Muscle of arm (tissue), 1 donor: ENCODE measurements at regions not wholly inside any gene's neighbourhood (a gene's known extent, or its start where the extent isn't known, plus 50 kb on each side); places are given as distances from the start of the nearest gene placed in this dataset.
"Not testable (repeated sequence)": the region's sequence is repeated elsewhere in the genome, so short reads cannot be mapped to it uniquely, and the experiment has no call there.

ENCODE experiments used
- DNase-seq: peaks from one replicate; pipeline ENCODE4 v3.0.0-alpha.2; 2013

DNA sequence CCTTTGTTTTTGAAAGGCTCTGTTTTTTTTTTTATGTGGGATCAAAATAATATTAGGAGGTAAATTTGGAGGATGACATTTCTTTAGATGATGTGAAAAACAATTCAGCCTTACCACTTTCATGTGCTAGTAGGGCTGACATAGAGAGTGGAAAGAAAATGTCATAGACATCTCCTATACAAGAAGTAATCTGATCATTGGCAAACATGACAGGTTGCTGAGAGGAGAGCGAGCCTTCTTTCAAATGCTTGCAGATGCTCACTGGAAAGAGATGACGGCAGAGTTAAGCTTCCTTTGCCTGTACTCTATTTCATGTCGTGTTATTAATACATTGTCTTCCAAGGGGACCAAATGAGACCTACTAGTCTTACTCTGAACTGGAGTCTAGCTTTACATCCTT lies 160.1 kb upstream of the DAP start:
- DNase-seq: peak; percentile 11

DNA sequence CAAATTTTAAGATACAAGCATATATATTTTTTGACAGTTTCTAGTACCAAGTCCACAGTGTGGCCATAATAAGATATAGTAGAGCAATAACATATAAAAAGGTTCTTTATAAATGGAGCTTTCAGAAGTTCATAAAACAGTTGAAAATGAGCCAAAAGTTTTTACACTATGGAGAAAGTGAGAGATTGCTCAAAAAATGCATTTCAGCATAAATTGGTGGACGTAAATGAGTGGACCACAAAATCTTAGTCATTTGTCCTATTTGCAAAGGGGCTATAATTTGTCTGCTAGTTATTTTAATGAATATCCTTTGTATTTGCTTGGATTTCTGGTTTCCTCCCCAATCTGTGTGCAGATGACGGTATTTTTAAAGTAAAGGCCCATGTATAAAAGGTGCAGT lies 159.4 kb upstream of the DAP start:
- no peak for DNase-seq

DNA sequence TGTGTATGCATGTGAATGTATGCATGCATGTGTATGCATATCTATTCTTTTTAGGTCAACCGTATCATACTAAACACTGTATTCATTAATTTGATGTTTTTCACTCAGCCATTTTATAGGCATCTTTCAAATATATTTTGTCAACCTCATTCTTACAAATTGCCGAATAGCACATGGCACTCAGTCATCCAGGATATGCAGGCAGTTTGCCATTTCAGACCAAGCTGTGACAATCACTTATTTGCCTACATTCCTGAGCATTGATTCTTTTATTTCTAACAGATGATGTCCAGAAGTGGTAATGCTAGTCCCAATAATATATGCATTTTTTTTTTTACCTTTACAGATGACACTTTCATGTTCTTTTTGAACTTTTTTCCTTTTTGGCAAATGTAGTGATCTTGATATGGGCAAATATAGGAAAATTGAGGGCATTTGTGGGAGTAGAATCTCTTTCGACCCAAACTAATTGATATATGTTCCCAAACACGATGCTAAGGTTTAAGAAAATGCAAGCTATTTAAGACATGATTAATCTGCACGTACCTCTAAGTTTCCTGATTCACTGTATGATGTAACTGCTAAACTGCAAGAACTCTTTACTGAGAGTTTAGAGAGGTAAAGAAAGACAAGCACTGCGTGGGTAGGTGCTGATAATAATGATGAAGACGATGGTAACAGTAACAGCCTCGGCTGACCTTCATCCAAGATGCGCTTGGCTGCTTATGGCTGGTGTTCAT lies 153.9 kb upstream of the DAP start:
- no peak for DNase-seq

DNA sequence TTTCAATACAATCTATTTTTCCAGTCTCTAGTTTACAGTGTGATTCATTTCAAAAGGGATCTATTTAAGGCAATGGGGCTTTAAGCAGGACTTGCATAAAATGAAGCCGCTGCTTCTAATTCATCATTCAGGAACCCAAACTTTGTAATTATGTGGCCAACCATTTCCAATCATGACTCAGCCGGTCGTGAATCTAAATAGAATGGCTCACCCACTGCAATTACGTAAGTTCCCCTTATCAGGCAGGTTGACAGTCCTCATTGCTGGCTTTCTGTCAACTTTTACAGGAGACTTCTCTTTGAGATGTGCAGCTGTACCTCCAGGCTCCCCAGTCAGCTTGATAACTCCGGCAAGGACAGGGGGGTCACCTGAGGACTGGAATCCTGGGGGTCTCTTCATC lies 152.8 kb upstream of the DAP start:
- no peak for DNase-seq

DNA sequence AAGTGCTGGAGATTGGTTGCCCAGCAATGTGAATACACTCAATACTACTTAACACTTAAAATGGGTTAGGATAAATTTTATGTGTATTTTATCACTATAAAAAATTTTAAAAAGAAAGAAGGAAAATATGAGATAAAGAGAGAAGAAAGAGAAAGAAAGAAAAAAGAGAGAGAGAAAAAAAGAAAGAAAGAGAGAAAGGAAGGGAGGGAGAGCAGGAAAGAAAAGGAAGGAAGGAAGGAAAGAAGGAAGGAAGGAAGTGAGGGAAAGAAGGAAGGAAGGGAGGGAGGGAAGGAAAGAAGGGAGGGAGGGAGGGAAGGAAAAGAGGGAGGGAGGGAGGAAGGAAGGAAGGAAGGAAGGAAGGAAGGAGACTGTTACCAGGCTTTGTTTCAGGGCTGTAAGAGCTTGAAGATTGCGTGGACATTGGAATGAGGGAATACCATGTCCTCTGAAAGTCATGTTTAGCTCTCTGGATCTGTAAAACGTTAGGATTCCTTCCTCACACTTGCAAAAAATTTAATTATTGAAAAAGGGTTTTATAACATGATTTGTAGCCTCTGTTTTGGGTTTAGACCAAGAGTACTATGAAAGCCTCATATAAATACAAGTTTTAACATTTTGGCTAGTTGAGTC lies 152.3 kb upstream of the DAP start:
- no peak for DNase-seq

DNA sequence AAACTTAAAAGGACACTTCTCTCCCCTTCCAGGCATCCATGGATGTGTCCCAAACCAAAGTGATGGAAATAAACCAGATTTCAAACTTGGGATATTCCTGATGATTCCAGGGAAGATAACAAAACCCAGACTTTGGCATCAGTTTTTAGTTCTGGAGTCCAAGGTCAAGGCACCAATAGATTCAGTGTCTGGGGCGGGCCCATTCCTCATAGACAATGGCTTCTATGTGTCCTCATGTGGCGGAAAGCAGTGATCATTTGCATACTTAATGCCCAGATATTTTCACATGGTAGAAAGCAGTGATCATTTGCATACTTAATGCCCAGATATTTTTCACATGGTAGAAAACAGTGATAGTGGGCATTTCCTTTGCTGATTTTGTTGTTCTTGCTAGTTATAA lies 151.4 kb upstream of the DAP start:
- no peak for DNase-seq

DNA sequence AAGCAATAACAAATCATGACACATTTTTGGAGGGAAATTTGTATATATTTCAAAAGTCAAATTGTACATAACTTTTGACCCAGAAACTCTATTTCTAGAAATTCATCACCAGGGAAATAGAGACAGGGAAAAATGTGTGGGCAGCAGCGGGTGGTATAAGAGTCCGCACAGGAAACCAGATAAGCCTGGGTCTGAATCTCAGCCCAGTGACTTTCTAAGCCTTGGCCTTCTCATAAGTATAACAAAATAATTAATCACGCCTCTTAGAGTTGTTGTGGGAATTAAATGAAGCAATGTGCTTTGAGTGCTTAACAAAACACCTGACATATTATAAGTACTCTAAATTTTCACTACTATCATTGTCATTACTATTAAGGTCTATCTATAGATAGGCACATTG lies 149.2 kb upstream of the DAP start:
- DNase-seq: no peak

DNA sequence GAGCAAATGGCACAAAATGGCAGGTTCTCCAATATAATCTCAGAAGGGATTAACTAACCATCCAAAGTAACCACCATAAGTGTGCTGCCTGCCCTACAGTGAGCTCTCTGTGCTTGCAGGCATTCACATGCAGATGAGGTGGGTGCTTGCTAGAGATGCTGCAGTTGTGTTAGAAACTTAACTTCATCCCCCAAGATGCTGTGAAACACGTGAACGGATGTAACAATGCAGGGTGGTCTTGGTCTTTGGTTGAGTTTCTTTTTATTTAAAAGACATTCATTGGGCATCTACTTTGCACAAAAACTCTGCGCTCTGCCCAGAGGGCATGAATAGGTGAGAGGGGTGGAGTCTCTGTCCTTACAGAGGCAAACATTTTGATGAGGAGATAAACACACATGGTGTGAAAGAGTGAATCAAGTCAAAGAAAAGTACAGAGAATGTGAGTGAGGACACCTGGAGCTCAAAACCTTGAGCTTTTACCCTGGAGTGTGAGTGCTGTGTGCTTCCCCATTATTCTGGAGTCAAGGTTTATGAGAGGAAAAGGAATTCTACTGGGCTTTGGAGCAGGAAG lies 143.9 kb upstream of the DAP start:
- no peak for DNase-seq

DNA sequence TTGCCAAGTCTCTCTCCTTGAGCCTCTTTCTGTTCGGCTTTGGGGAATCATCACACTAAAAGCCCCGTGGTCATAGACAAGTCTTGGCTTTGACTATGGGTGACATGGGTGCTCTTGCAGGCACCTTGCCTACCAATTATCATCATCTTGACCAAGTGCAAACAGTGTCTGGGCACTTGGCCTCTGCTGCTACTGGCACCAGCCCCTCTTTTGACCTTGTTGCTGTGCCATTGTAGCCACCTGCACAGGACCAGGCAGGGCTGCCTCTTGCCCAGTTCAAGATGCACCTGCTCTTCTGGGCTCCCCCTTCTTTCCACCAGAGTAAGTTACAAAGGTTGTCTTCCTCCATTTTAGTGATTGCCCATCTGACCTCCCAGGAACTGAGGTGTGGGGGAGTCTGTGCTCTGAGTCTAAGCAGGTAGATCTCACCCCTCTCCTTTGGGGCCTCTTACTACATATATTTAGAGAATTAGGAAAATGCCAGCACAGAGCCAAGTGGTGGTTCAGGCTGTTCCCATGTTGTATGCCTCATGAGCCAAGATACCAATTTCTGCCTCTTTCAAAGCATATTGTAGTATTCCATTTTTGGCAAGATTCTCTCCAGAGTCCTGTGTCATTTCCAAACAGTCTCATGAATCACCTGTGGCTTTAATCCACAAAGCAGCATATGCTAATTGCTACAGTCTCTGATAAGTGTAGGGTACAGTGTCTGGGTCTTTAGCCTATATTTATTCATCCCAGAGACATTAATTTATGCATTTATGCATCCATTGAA lies 142.9 kb upstream of the DAP start:
- no peak for DNase-seq

DNA sequence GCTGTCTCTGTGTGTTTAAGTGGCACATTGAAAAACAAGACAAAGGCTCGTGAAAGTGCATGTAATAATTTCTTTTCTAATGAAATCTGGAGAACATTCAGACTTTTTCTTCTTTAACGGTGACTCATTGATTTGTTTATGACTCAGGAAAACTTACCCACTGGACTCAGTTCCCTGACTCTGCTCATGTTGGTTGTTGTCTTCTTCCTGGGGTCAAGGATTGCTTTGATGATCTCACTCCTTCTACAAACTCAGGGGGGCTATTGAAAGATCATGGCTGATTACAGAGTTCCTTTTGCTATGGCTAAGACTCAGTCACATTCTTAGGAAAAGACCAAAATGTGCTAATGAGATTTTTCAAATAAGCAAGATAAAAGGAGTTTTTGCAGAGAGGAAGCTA lies 141.1 kb upstream of the DAP start:
- DNase-seq: no peak

DNA sequence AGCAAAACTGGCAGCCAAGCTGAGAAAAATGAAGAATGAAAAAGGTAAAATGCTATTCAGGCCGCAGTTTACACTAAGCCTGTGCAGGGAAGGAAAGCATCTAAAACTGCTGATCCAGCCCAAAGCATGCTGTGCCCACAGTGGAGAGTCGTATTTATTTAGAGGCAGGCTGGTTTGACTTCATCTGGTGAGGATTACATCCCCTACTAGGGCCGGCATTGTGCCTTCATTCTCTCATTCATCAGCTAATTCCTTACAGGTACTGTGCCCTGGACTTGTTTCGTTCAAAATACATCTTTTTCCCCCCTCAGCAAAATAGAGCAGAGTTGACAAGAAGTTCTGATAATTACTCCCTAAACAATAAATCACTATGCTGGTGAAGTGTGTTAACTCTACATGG lies 137.5 kb upstream of the DAP start:
- no peak for DNase-seq

DNA sequence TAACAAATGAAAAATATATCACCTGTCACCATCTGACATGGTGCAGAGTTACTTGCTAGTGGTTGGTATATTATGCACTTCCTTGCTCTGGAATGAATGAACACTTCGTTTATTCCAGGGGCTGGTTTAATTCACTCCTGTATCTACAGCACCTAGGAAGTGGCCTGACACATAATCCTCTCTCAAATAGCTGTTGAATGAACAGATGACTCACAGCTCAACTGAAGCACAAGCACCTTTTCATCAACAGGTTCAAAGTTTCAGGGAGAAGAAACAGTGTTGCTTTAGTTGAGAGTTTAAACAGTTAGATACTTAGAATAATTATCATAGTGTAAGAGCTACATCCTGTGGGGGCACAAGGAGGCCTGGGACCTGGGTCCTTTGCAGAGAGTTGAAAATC lies 135.0 kb upstream of the DAP start:
- no peak for DNase-seq

DNA sequence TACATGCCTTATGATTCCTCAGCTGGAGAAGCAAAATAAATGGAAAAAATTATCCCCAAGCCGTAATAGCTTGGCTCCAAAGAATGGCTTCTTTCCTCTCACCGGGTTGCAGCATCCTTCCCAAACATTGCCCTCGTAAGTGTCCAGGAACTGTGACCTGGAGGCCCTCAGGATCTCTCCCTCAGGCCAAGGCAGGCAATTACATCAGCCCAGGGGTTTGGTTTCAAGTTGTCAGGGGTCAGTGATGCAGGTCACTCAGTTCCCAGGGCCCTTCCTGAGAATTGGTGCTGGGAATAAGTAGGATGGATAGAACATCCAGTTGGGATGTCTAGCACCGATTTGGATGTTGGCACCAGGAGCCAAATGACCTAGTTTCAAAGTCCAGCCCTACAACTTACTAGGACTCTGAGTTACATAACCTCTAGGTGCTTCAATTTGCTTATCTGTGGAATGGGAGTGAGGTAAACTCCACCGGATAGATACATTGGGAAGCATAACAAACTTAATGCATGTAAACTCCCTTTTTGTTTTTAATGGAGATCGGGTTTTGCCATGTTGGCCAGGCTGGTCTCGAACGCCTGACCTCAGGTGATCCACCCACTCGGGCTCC lies 133.5 kb upstream of the DAP start:
- DNase-seq: no peak

DNA sequence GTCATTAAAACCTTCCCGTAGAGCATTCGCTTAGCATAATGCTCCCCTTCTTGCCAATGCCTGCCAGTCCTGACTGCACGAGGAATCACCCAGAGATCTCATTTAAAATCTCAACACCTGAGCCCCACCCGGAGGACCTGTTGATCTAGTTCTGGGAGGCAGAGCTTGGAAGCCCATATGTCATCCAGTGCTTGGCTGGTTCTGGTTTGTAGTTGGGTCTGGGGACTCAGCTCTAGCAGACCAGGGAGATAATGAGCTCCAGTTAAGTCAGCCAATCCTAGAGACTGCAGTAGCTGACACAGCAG lies 131.8 kb upstream of the DAP start:
- DNase-seq: no peak

DNA sequence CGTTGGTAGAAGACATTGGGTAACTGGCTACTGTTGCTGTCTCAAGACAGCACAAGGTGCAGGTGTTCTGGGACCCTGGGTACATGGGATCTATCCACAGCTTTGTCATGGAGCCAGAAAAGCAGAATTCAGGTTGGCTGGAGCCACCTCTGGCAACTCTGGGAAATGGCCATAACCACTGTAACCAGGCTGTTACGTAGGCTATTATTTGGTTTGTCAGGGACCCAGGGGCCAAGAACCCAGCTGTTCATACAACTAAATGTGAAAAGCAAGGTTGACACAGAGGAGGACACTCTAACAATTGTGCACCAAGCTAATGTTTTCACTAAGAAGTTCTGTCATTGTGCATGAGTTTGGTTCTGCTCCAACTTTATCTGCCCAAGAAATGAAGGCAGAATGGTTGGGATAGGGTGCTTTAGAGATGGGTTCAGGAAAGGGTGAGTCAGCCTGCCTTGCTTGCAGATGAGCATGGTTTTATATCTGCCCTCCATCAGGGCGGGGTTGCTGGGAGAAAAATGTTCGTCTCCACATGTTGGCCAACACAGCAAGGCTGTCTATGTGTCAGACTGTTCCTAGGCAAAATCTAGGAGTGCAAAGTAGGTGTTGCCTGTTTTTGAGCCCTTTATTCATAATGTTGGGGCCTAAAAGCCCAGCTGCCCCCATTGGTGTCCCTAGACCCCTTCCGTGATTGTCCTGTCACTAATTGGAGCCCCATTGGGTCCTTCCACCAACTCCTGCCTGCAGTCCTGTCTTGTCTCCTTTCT lies 131.3 kb upstream of the DAP start:
- DNase-seq: no peak

DNA sequence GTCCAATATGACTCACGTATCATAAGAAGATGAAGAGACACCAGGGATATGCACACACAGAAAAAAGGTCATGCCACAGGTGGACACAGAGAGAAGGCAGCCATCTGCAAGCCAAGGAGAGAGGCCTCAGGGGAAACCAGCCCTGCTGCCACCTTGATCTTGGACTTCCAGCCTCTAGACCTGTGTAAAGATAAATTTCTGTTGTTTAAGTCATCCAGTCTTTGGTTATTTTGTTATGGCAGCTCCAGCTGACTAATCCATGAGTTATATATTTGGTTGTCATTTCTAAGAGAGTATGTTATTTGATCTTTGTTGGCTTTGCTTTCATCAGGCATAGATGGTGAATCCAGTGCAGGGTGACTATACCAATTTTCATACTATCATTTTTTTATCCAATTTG lies 130.2 kb upstream of the DAP start:
- no peak for DNase-seq

DNA sequence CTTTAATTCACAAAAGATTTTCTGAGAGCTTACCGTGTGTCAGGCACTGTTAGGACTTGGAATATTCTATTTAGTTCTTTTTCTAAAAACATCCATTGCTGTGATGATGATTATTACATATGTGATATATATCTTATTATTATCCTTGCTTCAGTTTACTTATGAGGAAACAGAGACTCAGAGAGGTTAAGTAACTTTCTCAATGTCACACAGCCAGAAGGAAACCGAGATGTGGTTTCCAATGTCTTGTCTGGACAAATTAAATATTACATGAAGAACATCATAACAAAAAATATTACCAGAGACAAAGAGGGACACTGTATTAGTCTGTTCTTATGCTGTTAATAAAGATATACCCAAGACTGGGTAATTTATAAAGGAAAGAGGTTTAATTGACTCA lies 125.5 kb upstream of the DAP start:
- DNase-seq: no peak

DNA sequence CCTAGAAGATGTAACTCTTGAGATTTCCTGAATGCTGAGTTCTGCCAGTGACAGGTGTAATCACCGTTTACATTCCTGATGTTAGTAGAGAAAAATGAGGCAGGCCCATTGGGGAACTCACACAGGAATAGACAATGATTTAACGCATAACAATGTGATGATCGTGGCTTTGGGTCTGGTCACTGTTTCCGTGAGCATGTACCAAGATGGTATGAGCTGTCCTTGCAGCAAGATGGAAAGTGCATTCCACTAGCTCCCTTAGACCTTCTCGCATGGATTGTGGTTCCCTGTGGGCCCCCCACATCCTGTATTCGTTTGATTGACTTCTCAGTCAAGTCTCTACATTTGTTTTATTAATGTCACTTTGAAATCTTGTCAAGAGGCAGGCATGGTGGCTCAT lies 124.0 kb upstream of the DAP start:
- no peak for DNase-seq

DNA sequence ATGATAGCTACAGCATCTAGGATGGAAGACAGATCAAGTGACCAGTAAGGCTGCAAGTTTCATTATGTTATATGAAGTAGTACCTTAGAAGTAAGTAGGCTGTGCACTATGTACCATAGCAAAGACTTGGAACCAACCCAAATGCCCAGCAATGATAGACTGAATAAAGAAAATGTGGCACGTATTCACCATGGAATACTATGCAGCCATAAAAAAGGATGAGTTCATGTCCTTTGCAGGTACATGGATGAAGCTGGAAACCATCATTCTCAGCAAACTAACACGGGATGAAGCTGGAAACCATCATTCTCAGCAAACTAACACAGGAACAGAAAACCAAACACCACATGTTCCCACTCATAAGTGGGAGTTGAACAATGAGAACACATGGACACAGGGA lies 122.9 kb upstream of the DAP start:
- not testable (repeated sequence) for DNase-seq

DNA sequence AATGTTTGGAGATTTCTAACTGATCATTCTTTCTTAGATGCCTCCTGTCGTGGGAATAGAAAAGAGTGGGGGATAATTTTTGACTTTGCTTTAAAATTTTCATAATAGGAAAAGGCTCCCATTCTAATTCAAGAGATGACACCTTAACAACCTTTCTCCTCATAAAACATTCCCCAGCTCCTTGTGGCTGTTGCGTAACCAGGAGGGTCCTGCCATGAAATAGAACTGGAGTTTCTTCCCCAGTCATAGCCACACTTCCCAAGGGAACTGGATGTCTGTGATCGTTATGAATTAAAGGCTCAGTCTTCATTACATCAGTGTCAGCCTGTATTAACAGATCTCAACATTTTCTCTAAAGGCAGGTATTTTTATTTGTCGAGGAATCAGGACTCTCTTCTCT lies 119.9 kb upstream of the DAP start:
- DNase-seq: no peak

DNA sequence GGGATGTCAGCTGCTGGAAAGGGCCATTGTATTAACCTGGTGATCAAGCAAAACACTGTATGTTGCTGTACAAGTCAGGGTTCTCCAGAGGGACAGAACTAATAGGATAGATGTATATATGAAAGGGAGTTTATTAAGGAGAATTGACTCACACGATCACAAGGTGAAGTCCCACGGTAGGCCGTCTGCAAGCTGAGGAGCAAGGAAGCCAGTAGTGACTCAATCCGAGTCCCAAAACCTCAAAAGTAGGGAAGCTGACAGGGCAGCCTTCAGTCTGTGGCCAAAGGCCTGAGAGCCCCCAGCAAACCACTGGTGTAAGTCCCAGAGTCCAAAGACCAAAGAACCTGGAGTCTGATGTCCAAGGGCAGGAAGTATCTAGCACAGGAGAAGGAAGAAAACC lies 116.0 kb upstream of the DAP start:
- not testable (repeated sequence) for DNase-seq
